ENCODE measurements at regions not wholly inside any gene's neighbourhood (a gene's known extent, or its start where the extent isn't known, plus 50 kb on each side); places are given as distances from the start of the nearest gene placed in this dataset.

DNA sequence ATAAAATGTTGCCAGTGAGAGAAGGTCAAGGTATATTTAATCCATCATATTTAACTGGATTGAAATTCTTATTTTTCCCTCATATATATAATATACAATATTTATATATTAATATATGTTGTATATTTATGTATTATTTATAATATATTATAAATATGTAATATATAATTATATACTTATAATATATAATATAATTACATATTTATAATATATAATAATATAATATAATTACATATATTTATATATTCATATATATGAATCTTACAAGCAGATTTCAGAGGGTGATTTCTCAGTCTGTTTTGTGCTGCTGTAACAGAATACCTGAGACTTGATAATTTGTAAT lies 52.7 kb upstream of the TLE3 start:
- DNase-seq, result no peak

DNA sequence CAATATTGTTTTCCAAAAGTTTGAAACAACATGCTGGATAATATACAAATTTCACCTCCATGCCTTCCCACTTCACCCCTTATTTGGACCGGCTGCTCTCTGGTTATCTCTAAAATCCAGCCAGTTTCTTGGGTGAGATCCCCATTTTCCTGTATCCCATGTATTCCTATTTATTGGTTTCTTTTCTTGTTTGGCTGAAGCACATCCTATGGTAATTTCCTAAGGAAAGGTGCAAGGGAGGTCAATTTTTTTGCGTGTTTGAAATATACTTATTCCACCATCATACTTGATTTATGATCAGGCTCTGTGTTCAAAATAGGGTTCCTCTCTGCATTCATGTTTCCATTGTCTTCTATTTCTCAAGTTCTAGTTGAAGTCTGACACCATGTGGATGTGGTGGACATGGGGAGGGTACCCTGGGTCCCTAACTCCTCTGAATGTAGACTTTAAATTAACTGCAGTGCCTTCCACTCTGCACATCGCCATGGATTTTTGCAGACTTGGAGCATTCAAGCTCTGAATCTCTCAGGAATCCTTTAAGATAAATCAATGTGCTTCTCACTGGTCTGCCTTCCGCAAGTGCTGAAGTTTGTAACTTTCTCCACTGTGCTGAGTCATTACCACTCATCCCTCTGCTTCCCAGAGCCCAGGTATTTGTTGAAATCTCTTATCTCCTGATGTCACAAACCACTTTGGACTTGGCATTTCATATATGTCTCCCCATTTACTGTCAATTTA lies 52.1 kb upstream of the TLE3 start:
- DNase-seq, result no peak

GRCh38 chr15:70147778-70148177 lies 50.1 kb upstream of the TLE3 start:
- DNase-seq, result no peak

All from amygdala (tissue), 56 donors.